GM23338 (cell line): ENCODE measurements at regions not wholly inside any gene's neighbourhood (a gene's known extent, or its start where the extent isn't known, plus 50 kb on each side); places are given as distances from the start of the nearest gene placed in this dataset.

ENCODE experiments used
- ATAC-seq: fragments of 200-7000 bp; cut with Tn5 transposase; 3 replicates; pipeline ENCODE4 v1.9.1; 2020
- DNase-seq: peaks from one replicate; pipeline ENCODE4 v3.0.0-alpha.2; 2015; ENCODE audit warnings: low spot score
- H2AFZ ChIP-seq: fragments of 200-600 bp; sonication (generic); 2 replicates; pipeline ENCODE4 v1.8.0; 2016; ENCODE audit warnings: antibody characterized with exemption, mild to moderate bottlenecking, moderate library complexity
- H3F3A ChIP-seq: fragments of 200-600 bp; sonication (generic); replicated peaks from 2 replicates; pipeline ENCODE4 v1.8.0; 2017; ENCODE audit warnings: antibody characterized with exemption, mixed run types, low read depth
- H3K27ac ChIP-seq: fragments of 200-600 bp; sonication (generic); 2 replicates; pipeline ENCODE4 v1.6.1; 2016; ENCODE audit warnings: low read depth
- H3K27me3 ChIP-seq: fragments of 200-600 bp; sonication (generic); 2 replicates; pipeline ENCODE4 v1.8.0; 2016; ENCODE audit warnings: mild to moderate bottlenecking, mixed run types, moderate library complexity; ENCODE audit not compliant: insufficient read depth
- H3K36me3 ChIP-seq: fragments of 200-600 bp; sonication (generic); 2 replicates; pipeline ENCODE4 v1.8.0; 2016; ENCODE audit warnings: mild to moderate bottlenecking; ENCODE audit not compliant: insufficient read depth
- H3K4me1 ChIP-seq: fragments of 200-600 bp; sonication (generic); 2 replicates; pipeline ENCODE4 v1.8.0; 2016; ENCODE audit warnings: mild to moderate bottlenecking, moderate library complexity; ENCODE audit not compliant: insufficient read depth
- H3K4me2 ChIP-seq: fragments of 200-600 bp; sonication (generic); 2 replicates; pipeline ENCODE4 v1.7.1; 2017; ENCODE audit warnings: mixed run types
- H3K4me3 ChIP-seq: fragments of 200-600 bp; sonication (generic); 2 replicates; pipeline ENCODE4 v1.6.1; 2016; ENCODE audit warnings: mixed run types
- H3K79me2 ChIP-seq: fragments of 200-600 bp; sonication (generic); replicated peaks from 2 replicates; pipeline ENCODE4 v1.8.0; 2017; ENCODE audit warnings: mild to moderate bottlenecking; ENCODE audit not compliant: insufficient read depth
- H3K9me2 ChIP-seq: fragments of 200-600 bp; sonication (generic); 2 replicates; pipeline ENCODE4 v1.8.0; 2017; ENCODE audit not compliant: insufficient read depth
- H4K20me1 ChIP-seq: fragments of 200-600 bp; sonication (generic); replicated peaks from 2 replicates; pipeline ENCODE4 v1.8.0; 2017; ENCODE audit warnings: mild to moderate bottlenecking; ENCODE audit not compliant: insufficient read depth
- H3K27ac Mint-ChIP-seq: 2 replicates; pipeline ENCODE4 v1.8.0; 2020; ENCODE audit warnings: inconsistent platforms, mild to moderate bottlenecking, moderate library complexity, mixed read lengths
- H3K27me3 Mint-ChIP-seq: 3 replicates; pipeline ENCODE4 v1.8.0; 2022; ENCODE audit warnings: low read depth, mild to moderate bottlenecking, moderate library complexity, mixed read lengths, inconsistent platforms; ENCODE audit not compliant: insufficient read depth, poor library complexity
- H3K36me3 Mint-ChIP-seq: 3 replicates; pipeline ENCODE4 v1.8.0; 2021; ENCODE audit warnings: low read depth, mild to moderate bottlenecking, inconsistent platforms, moderate library complexity, mixed read lengths
- H3K4me1 Mint-ChIP-seq: 3 replicates; pipeline ENCODE4 v1.8.0; 2020; ENCODE audit warnings: mild to moderate bottlenecking, inconsistent platforms, mixed read lengths
- H3K4me3 Mint-ChIP-seq: 3 replicates; pipeline ENCODE4 v1.8.0; 2021; ENCODE audit warnings: moderate library complexity, mild to moderate bottlenecking, inconsistent platforms, mixed read lengths
- H3K9me3 Mint-ChIP-seq: 3 replicates; pipeline ENCODE4 v1.8.0; 2020; ENCODE audit warnings: moderate library complexity, mild to moderate bottlenecking, inconsistent platforms, mixed read lengths
- CTCF ChIP-seq, 2 experiments: fragments of 200-600 bp in 1 of 2; sonication (generic) in 1 of 2; conservative IDR thresholded peaks; 2 replicates each; pipeline versions ENCODE4 v1.5.1 to v1.6.1; 2016 to 2017; ENCODE audit warnings: antibody characterized with exemption in 2 of 2, low read depth in 2 of 2, mild to moderate bottlenecking in 2 of 2, moderate library complexity in 1 of 2
- ETS1 ChIP-seq: IDR thresholded peaks from 2 replicates; pipeline ENCODE4 v1.6.1; 2016; ENCODE audit warnings: antibody characterized with exemption
- EZH2 ChIP-seq: fragments of 200-600 bp; sonication (generic); IDR thresholded peaks from one replicate; pipeline ENCODE4 v1.8.0; 2017; ENCODE audit warnings: antibody characterized with exemption, mild to moderate bottlenecking, low read depth; ENCODE audit not compliant: unreplicated experiment
- EZH2phosphoT487 ChIP-seq: fragments of 200-600 bp; sonication (generic); IDR thresholded peaks from one replicate; pipeline ENCODE4 v1.8.1; 2018; ENCODE audit warnings: antibody characterized with exemption; ENCODE audit not compliant: unreplicated experiment
- JUNB ChIP-seq: IDR thresholded peaks from one replicate; pipeline ENCODE4 v1.6.1; 2016; ENCODE audit warnings: antibody characterized with exemption; ENCODE audit not compliant: unreplicated experiment
- NANOG ChIP-seq: IDR thresholded peaks from 2 replicates; pipeline ENCODE4 v1.6.1; 2016; ENCODE audit warnings: antibody characterized with exemption, borderline replicate concordance
- POLR2AphosphoS5 ChIP-seq: IDR thresholded peaks from 2 replicates; pipeline ENCODE4 v1.6.1; 2016; ENCODE audit warnings: antibody characterized with exemption, low read depth
- REST ChIP-seq: IDR thresholded peaks from one replicate; pipeline ENCODE4 v1.6.1; 2018; ENCODE audit warnings: antibody characterized with exemption; ENCODE audit not compliant: unreplicated experiment
- ZNF114 ChIP-seq: fragments of 250-450 bp; sonication (Bioruptor Pico); IDR thresholded peaks from 2 replicates; pipeline ENCODE4 v1.5.0; 2020; ENCODE audit warnings: mild to moderate bottlenecking, moderate library complexity

- TF ChIP-seq ZNF114 (no peak), CTCF (conservative IDR thresholded peaks at IDR 0.05; ENCODE audit: low read depth in 2 of 2) (no peak), REST (no peak), NANOG (no peak)
Measured at GRCh38 chr7:24029068-24029467, 254.9 kb upstream of the NPY start (continued).

- Mint-ChIP-seq H3K27me3 (no peaks in the 10 kb centered on the region), H3K4me3 (no peak overlapping the region), H3K9me3 (no peaks in the 10 kb centered on the region), H3K36me3 (no peaks in the 10 kb centered on the region), H3K27ac (no peak overlapping the region), H3K4me1 (peaks cover 8% of the 10 kb centered on the region)
- ATAC-seq: no peak
- Histone ChIP-seq H2AFZ (no peak overlapping the region), H4K20me1 (no peaks in the 10 kb centered on the region), H3K4me2 (no peak overlapping the region), H3K36me3 (no peaks in the 10 kb centered on the region), H3K9me2 (peaks cover 9% of the 10 kb centered on the region; the same call in 1 of the 2 replicates), H3F3A (no peaks in the 10 kb centered on the region), H3K4me1 (no peaks in the 10 kb centered on the region), H3K27ac (no peak overlapping the region), H3K79me2 (no peaks in the 10 kb centered on the region), H3K4me3 (no peak overlapping the region), H3K27me3 (no peaks in the 10 kb centered on the region)
- DNase-seq: no peak
- no peak for TF ChIP-seq EZH2
- no peak for TF ChIP-seq EZH2phosphoT487
- TF ChIP-seq ZNF114: no peak
- TF ChIP-seq REST: no peak
- no peak for TF ChIP-seq ETS1
- TF ChIP-seq JUNB: no peak
- no peak for TF ChIP-seq POLR2AphosphoS5
- no peak for TF ChIP-seq CTCF (conservative IDR thresholded peaks at IDR 0.05; ENCODE audit: low read depth in 2 of 2)
Measured at GRCh38 chr7:24034251-24034650, 249.7 kb upstream of the NPY start.
